Caco-2 (cell line): ENCODE measurements at regions not wholly inside any gene's neighbourhood (a gene's known extent, or its start where the extent isn't known, plus 50 kb on each side); places are given as distances from the start of the nearest gene placed in this dataset.

Experiments
- BruUV-seq: library from RNA; stranded (reverse); fragments of 400-500 nt; replicated peaks from 2 replicates; lab custom pipeline; 2021; lab: Mats Ljungman, UMichigan
- CTCF ChIA-PET: fragments of 300-600 bp; sonication (Branson Sonifier 250); formaldehyde crosslinking; loops from one replicate; lab custom pipeline; 2022; ENCODE audit warnings: antibody characterized with exemption; lab: Charles Lee
- POLR2A ChIA-PET: fragments of 300-600 bp; sonication (Branson Sonifier 250); formaldehyde crosslinking; loops from one replicate; lab custom pipeline; 2022; ENCODE audit warnings: antibody characterized with exemption; lab: Charles Lee
- DNase-seq, 2 experiments: peaks; one replicate each; pipeline versions ENCODE4 v3.0.0 to v3.0.0-alpha.2; 2020 to 2022
- H3K27me3 ChIP-seq: replicated peaks from 2 replicates; pipeline ENCODE4 v1.6.0; 2011; ENCODE audit warnings: low read length; ENCODE audit not compliant: control insufficient read depth, insufficient read depth
- H3K36me3 ChIP-seq: 2 replicates; pipeline ENCODE4 v1.5.1; 2011; ENCODE audit warnings: low read length; ENCODE audit not compliant: control insufficient read depth, insufficient read depth
- H3K4me1 ChIP-seq: fragments of 250-450 bp; sonication (Bioruptor Pico); 2 replicates; pipeline ENCODE4 v1.5.1; 2020; ENCODE audit warnings: mild to moderate bottlenecking
- H3K4me3 ChIP-seq: 2 replicates; pipeline ENCODE4 v1.5.1; 2011; ENCODE audit warnings: low read depth, mild to moderate bottlenecking, control low read depth, low read length
- H3K9me3 ChIP-seq: fragments of 250-450 bp; sonication (Bioruptor Pico); 2 replicates; pipeline ENCODE4 v1.5.1; 2020; ENCODE audit warnings: mild to moderate bottlenecking, moderate library complexity
- H3K27ac Mint-ChIP-seq: one replicate; pipeline ENCODE4 v1.8.0; 2022; ENCODE audit warnings: mixed read lengths; ENCODE audit not compliant: unreplicated experiment
- H3K27me3 Mint-ChIP-seq: one replicate; pipeline ENCODE4 v1.8.0; 2022; ENCODE audit warnings: mixed read lengths; ENCODE audit not compliant: insufficient read depth, unreplicated experiment
- H3K36me3 Mint-ChIP-seq: one replicate; pipeline ENCODE4 v1.8.0; 2022; ENCODE audit warnings: mild to moderate bottlenecking, mixed read lengths; ENCODE audit not compliant: insufficient read depth, unreplicated experiment
- H3K4me1 Mint-ChIP-seq: one replicate; pipeline ENCODE4 v1.8.0; 2022; ENCODE audit warnings: low read depth, mixed read lengths; ENCODE audit not compliant: unreplicated experiment
- H3K4me3 Mint-ChIP-seq: one replicate; pipeline ENCODE4 v1.8.0; 2022; ENCODE audit warnings: mild to moderate bottlenecking, moderate library complexity, mixed read lengths; ENCODE audit not compliant: unreplicated experiment
- H3K9me3 Mint-ChIP-seq: one replicate; pipeline ENCODE4 v1.8.0; 2022; ENCODE audit warnings: mixed read lengths; ENCODE audit not compliant: unreplicated experiment
- intact Hi-C: fragments of 100-400 bp; cut with micrococcal nuclease; formaldehyde crosslinking; loops from one replicate; pipeline ENCODE4 v1.10.0; 2022; ENCODE audit not compliant: unreplicated experiment
- TF ChIP-seq, protein P1 (sequence below), 2 experiments: fragments of 200-600 bp in 1 of 2; IDR thresholded peaks; 1 replicate in 1 of 2; 2 replicates in 1 of 2; pipeline versions ENCODE4 v1.5.1 to v1.8.0; 2011 to 2022; ENCODE audit warnings: antibody characterized with exemption in 1 of 2, control low read depth in 1 of 2, inconsistent platforms in 1 of 2, low read depth in 1 of 2, low read length in 1 of 2, mild to moderate bottlenecking in 1 of 2, moderate library complexity in 1 of 2; ENCODE audit not compliant: insufficient read depth in 1 of 2, severe bottlenecking in 1 of 2, unreplicated experiment in 1 of 2

- ChIA-PET POLR2A (no interaction called here), CTCF (no interaction called here)
- H3K4me3 Mint-ChIP-seq, result no peak overlapping the region
- no peaks in the 10 kb centered on the region for H3K4me1 Mint-ChIP-seq
- H3K27me3 Mint-ChIP-seq, result no peaks in the 10 kb centered on the region
- TF ChIP-seq, protein P1, sequence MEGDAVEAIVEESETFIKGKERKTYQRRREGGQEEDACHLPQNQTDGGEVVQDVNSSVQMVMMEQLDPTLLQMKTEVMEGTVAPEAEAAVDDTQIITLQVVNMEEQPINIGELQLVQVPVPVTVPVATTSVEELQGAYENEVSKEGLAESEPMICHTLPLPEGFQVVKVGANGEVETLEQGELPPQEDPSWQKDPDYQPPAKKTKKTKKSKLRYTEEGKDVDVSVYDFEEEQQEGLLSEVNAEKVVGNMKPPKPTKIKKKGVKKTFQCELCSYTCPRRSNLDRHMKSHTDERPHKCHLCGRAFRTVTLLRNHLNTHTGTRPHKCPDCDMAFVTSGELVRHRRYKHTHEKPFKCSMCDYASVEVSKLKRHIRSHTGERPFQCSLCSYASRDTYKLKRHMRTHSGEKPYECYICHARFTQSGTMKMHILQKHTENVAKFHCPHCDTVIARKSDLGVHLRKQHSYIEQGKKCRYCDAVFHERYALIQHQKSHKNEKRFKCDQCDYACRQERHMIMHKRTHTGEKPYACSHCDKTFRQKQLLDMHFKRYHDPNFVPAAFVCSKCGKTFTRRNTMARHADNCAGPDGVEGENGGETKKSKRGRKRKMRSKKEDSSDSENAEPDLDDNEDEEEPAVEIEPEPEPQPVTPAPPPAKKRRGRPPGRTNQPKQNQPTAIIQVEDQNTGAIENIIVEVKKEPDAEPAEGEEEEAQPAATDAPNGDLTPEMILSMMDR (IDR thresholded peaks at IDR 0.05; ENCODE audit: insufficient read depth in 1 of 2, low read depth in 1 of 2, low read length in 1 of 2, severe bottlenecking in 1 of 2, unreplicated experiment in 1 of 2), result no peak
- H3K4me1 ChIP-seq, result no peaks in the 10 kb centered on the region
- intact Hi-C loops, result no loop called here
- H3K9me3 Mint-ChIP-seq, result peaks cover 3% of the 10 kb centered on the region
- H3K36me3 Mint-ChIP-seq, result no peaks in the 10 kb centered on the region
- H3K27me3 ChIP-seq, result no peaks in the 10 kb centered on the region
- no TSS peak for BruUV-seq
- H3K9me3 ChIP-seq, result no peaks in the 10 kb centered on the region
- H3K36me3 ChIP-seq, result no peaks in the 10 kb centered on the region
- H3K4me3 ChIP-seq, result no peak overlapping the region
- no peak overlapping the region for H3K27ac Mint-ChIP-seq
- DNase-seq, result no peak
These were observed 624.2 kb downstream of the COL12A1 start for GRCh38 chr6:74581681-74582080.

DNA sequence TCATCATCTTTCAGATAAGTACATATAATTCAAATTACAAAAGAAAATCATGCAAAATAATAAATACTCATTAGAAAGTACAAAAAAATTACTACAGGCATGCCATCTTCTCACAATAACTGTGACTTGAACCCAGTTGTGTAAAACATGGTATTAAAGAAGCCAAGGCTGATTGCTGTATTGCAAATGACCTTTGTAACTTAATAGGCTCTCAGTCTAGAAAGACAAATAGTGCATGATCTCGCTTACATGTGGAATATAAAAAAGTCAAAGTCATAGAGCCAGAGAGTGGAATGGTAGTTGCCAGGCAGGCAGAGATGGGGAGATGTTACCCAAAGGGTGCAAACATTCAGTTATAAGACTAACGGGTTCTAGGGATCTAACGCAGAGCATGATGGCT lies 626.1 kb downstream of the COL12A1 start:
- H3K36me3 ChIP-seq, result no peaks in the 10 kb centered on the region
- no peaks in the 10 kb centered on the region for H3K9me3 Mint-ChIP-seq
- POLR2A ChIA-PET, result no interaction called here
- CTCF ChIA-PET, result no interaction called here
- no peaks in the 10 kb centered on the region for H3K27me3 Mint-ChIP-seq
- H3K4me1 Mint-ChIP-seq, result no peaks in the 10 kb centered on the region
- no TSS peak for BruUV-seq
- no peaks in the 10 kb centered on the region for H3K36me3 Mint-ChIP-seq
- intact Hi-C loops, result loop anchor here (5.0 to 10.0 kb wide), 3 partner anchors 127 to 628 kb away; partner anchors contain the start of gene COL12A1
- no peak overlapping the region for H3K4me3 ChIP-seq
- no peaks in the 10 kb centered on the region for H3K4me1 ChIP-seq
- TF ChIP-seq, protein P1 (IDR thresholded peaks at IDR 0.05; ENCODE audit: insufficient read depth in 1 of 2, low read depth in 1 of 2, low read length in 1 of 2, severe bottlenecking in 1 of 2, unreplicated experiment in 1 of 2), result no peak
- H3K4me3 Mint-ChIP-seq, result no peak overlapping the region
- no peak overlapping the region for H3K27ac Mint-ChIP-seq
- no peak for DNase-seq
- H3K9me3 ChIP-seq, result no peaks in the 10 kb centered on the region
- H3K27me3 ChIP-seq, result no peaks in the 10 kb centered on the region

DNA sequence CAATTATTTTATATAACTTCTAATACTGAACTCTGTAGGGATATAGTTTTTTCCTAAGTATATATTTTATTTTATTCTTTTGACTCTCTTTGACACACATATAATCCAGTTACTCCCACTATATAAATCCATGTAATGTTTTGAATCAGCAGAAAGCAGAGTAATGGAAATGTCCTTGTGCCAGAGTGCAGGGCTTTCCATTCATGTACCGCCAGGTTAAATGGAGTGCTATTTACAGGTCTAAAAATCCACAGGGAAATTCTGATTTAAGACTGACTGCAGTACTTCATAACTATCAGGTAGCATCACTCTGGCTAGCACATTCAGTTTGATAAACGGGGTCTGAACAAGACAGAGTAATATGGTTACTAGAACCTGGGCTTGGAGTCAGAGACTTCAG lies 626.8 kb downstream of the COL12A1 start:
- TF ChIP-seq, protein P1 (IDR thresholded peaks at IDR 0.05; ENCODE audit: insufficient read depth in 1 of 2, low read depth in 1 of 2, low read length in 1 of 2, severe bottlenecking in 1 of 2, unreplicated experiment in 1 of 2), result no peak

More for the DNA sequence above, 626.8 kb downstream of the COL12A1 start:
- H3K9me3 ChIP-seq, result no peaks in the 10 kb centered on the region
- H3K4me1 ChIP-seq, result no peaks in the 10 kb centered on the region
- H3K27me3 ChIP-seq, result no peaks in the 10 kb centered on the region
- H3K4me3 Mint-ChIP-seq, result no peak overlapping the region
- BruUV-seq, result no TSS peak
- intact Hi-C loops, result loop anchor here (5.0 to 10.0 kb wide), 3 partner anchors 127 to 628 kb away; partner anchors contain the start of gene COL12A1
- POLR2A ChIA-PET, result no interaction called here
- no peak for DNase-seq
- H3K36me3 ChIP-seq, result no peaks in the 10 kb centered on the region
- H3K4me1 Mint-ChIP-seq, result no peaks in the 10 kb centered on the region
- H3K27ac Mint-ChIP-seq, result no peak overlapping the region
- CTCF ChIA-PET, result no interaction called here
- H3K4me3 ChIP-seq, result no peak overlapping the region
- H3K9me3 Mint-ChIP-seq, result no peaks in the 10 kb centered on the region
- H3K36me3 Mint-ChIP-seq, result no peaks in the 10 kb centered on the region
- H3K27me3 Mint-ChIP-seq, result no peaks in the 10 kb centered on the region
